Astrocyte (in vitro differentiated cells and primary cell): ENCODE measurements at regions not wholly inside any gene's neighbourhood (a gene's known extent, or its start where the extent isn't known, plus 50 kb on each side); places are given as distances from the start of the nearest gene placed in this dataset.

Experiments used
- DNase-seq: peaks from one replicate; pipeline ENCODE4 v3.0.0-alpha.2; 2010; ENCODE audit warnings: low read depth
- FAIRE-seq: peaks from 2 replicates; lab custom pipeline; 2011; peaks lifted over from hg19 to GRCh38; lab: Jason Lieb, UNC
- H2AFZ ChIP-seq: 2 replicates; pipeline ENCODE4 v1.6.0; 2012; ENCODE audit warnings: low read depth, low read length, inconsistent platforms
- H3K27ac ChIP-seq: 2 replicates; pipeline ENCODE4 v1.5.1; 2011; ENCODE audit warnings: low read depth, low read length, inconsistent platforms
- H3K27me3 ChIP-seq: 2 replicates; pipeline ENCODE4 v1.6.0; 2011; ENCODE audit warnings: low read length, inconsistent platforms; ENCODE audit not compliant: insufficient read depth
- H3K36me3 ChIP-seq: 2 replicates; pipeline ENCODE4 v1.5.1; 2011; ENCODE audit warnings: low read length, inconsistent platforms; ENCODE audit not compliant: insufficient read depth
- H3K4me1 ChIP-seq: 2 replicates; pipeline ENCODE4 v1.5.1; 2011; ENCODE audit warnings: low read length, inconsistent platforms; ENCODE audit not compliant: insufficient read depth
- H3K4me2 ChIP-seq: 2 replicates; pipeline ENCODE4 v1.6.0; 2012; ENCODE audit warnings: low read length, inconsistent platforms
- H3K4me3 ChIP-seq: 2 replicates; pipeline ENCODE4 v1.5.1; 2011; ENCODE audit warnings: low read depth, mild to moderate bottlenecking, low read length, inconsistent platforms; ENCODE audit not compliant: insufficient read depth
- H3K79me2 ChIP-seq: 2 replicates; pipeline ENCODE4 v1.6.0; 2012; ENCODE audit warnings: mild to moderate bottlenecking, low read length, inconsistent platforms; ENCODE audit not compliant: insufficient read depth
- H3K9ac ChIP-seq: 2 replicates; pipeline ENCODE4 v1.6.0; 2012; ENCODE audit warnings: mild to moderate bottlenecking, low read length, inconsistent platforms
- H3K9me3 ChIP-seq: 2 replicates; pipeline ENCODE4 v1.5.1; 2012; ENCODE audit warnings: low read depth, mild to moderate bottlenecking, low read length, inconsistent platforms; ENCODE audit not compliant: insufficient read depth
- H4K20me1 ChIP-seq: 2 replicates; pipeline ENCODE4 v1.6.0; 2012; ENCODE audit warnings: low read length, inconsistent platforms; ENCODE audit not compliant: insufficient read depth
- H3K27ac Mint-ChIP-seq: one replicate; pipeline ENCODE4 v1.8.0; 2021; ENCODE audit warnings: mild to moderate bottlenecking, mixed read lengths; ENCODE audit not compliant: unreplicated experiment
- H3K27me3 Mint-ChIP-seq: one replicate; pipeline ENCODE4 v1.8.0; 2021; ENCODE audit warnings: low read depth, mixed read lengths; ENCODE audit not compliant: unreplicated experiment
- H3K36me3 Mint-ChIP-seq: one replicate; pipeline ENCODE4 v1.8.0; 2021; ENCODE audit warnings: low read depth, mixed read lengths; ENCODE audit not compliant: unreplicated experiment
- H3K4me1 Mint-ChIP-seq: one replicate; pipeline ENCODE4 v1.8.0; 2021; ENCODE audit warnings: low read depth, mixed read lengths; ENCODE audit not compliant: unreplicated experiment
- H3K4me3 Mint-ChIP-seq: one replicate; pipeline ENCODE4 v1.8.0; 2021; ENCODE audit warnings: mild to moderate bottlenecking, moderate library complexity, mixed read lengths; ENCODE audit not compliant: unreplicated experiment
- H3K9me3 Mint-ChIP-seq: one replicate; pipeline ENCODE4 v1.8.0; 2021; ENCODE audit warnings: mild to moderate bottlenecking, mixed read lengths; ENCODE audit not compliant: unreplicated experiment
- EZH2 ChIP-seq: IDR thresholded peaks from 2 replicates; pipeline ENCODE4 v1.6.1; 2012; ENCODE audit warnings: mild to moderate bottlenecking, low read length, inconsistent platforms; ENCODE audit not compliant: insufficient read depth
- TF ChIP-seq, protein P1 (sequence below): IDR thresholded peaks from 2 replicates; pipeline ENCODE4 v1.5.1; 2011; ENCODE audit warnings: low read depth, mild to moderate bottlenecking, inconsistent platforms, low read length, moderate library complexity; ENCODE audit not compliant: insufficient read depth

DNA sequence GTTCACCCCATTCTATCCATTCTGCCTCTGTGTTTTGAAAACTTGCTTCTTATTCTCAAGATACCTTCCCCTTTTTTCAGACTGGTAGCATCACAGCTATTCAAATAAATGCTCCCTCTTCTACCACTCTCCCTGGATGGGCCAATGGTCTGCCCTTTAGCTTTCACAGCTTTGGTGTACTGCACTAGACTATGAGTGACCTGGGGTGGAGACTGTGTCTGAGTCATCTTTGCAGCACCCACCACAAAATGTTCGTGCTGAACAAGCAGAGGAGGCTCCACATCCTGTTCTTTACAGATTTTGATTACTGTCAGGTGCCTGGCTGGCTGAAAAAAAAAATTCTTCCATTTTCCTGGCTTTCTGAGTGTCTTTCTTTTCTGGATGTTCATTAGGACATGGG lies 1104.1 kb upstream of the TMEM132C start:
- Histone ChIP-seq H3K9me3 (no peaks in the 10 kb centered on the region), H3K79me2 (no peaks in the 10 kb centered on the region), H3K4me3 (no peak overlapping the region), H2AFZ (no peak overlapping the region), H3K36me3 (no peaks in the 10 kb centered on the region), H3K4me2 (peak overlapping the region; percentile 25), H3K9ac (peak overlapping the region; percentile 14), H4K20me1 (no peaks in the 10 kb centered on the region), H3K4me1 (peaks cover 10% of the 10 kb centered on the region), H3K27ac (no peak overlapping the region), H3K27me3 (no peaks in the 10 kb centered on the region)
- Mint-ChIP-seq H3K4me3 (no peak overlapping the region), H3K27ac (no peak overlapping the region), H3K36me3 (no peaks in the 10 kb centered on the region), H3K9me3 (peaks cover 2% of the 10 kb centered on the region), H3K27me3 (no peaks in the 10 kb centered on the region), H3K4me1 (no peaks in the 10 kb centered on the region)
- DNase-seq, result peak; percentile 80
- FAIRE-seq, result no peak
- TF ChIP-seq EZH2, result no peak

DNA sequence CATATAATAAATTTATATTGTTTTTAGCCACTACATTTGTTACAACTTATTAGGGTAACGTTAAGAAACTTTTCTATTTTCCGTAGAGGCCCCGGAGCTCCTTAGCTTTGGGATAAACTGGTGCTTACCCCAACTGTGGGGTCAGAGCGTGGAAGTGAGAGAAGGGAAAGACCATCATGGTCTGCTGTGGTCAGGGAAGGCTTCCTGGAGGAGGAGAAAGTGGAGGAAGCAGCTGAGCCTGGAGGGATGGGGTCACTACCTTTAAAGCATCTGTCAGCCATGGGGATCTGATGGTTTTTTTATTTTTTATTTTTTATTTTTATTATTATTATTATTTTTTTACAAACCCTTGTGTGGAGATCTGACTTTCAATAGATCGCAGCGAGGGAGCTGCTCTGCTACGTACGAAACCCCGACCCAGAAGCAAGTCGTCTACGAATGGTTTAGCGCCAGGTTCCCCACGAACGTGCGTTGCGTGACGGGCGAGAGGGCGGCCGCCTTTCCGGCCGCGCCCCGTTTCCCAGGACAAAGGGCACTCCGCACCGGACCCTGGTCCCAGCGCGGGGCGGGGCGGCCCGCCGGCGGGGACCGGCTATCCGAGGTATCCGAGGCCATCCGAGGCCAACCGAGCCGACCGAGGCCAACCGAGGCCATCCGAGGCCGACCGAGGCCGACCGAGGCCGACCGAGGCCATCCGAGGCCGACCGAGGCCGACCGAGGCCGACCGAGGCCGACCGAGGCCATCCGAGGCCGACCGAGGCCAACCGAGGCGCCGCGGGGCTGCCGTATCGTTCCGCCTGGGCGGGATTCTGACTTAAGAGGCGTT lies 1101.2 kb upstream of the TMEM132C start:
- Histone ChIP-seq H4K20me1 (no peaks in the 10 kb centered on the region), H3K36me3 (no peaks in the 10 kb centered on the region), H3K27me3 (no peaks in the 10 kb centered on the region), H3K4me1 (peaks cover 10% of the 10 kb centered on the region), H3K9ac (peak overlapping the region; percentile 79), H3K4me2 (peak overlapping the region; percentile 77), H3K27ac (peak overlapping the region; percentile 39), H3K79me2 (no peaks in the 10 kb centered on the region), H2AFZ (peak overlapping the region; percentile 65), H3K9me3 (no peaks in the 10 kb centered on the region), H3K4me3 (peak overlapping the region; percentile 48)
- TF ChIP-seq, protein P1, sequence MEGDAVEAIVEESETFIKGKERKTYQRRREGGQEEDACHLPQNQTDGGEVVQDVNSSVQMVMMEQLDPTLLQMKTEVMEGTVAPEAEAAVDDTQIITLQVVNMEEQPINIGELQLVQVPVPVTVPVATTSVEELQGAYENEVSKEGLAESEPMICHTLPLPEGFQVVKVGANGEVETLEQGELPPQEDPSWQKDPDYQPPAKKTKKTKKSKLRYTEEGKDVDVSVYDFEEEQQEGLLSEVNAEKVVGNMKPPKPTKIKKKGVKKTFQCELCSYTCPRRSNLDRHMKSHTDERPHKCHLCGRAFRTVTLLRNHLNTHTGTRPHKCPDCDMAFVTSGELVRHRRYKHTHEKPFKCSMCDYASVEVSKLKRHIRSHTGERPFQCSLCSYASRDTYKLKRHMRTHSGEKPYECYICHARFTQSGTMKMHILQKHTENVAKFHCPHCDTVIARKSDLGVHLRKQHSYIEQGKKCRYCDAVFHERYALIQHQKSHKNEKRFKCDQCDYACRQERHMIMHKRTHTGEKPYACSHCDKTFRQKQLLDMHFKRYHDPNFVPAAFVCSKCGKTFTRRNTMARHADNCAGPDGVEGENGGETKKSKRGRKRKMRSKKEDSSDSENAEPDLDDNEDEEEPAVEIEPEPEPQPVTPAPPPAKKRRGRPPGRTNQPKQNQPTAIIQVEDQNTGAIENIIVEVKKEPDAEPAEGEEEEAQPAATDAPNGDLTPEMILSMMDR, result no peak
- no peak for TF ChIP-seq EZH2
- H3K4me1 Mint-ChIP-seq, result no peaks in the 10 kb centered on the region
- H3K27ac Mint-ChIP-seq, result no peak overlapping the region
- H3K27me3 Mint-ChIP-seq, result no peaks in the 10 kb centered on the region
- H3K4me3 Mint-ChIP-seq, result no peak overlapping the region
- FAIRE-seq (no peak), DNase-seq (peak; percentile 76)
- H3K9me3 Mint-ChIP-seq, result peaks cover 11% of the 10 kb centered on the region
- no peaks in the 10 kb centered on the region for H3K36me3 Mint-ChIP-seq

DNA sequence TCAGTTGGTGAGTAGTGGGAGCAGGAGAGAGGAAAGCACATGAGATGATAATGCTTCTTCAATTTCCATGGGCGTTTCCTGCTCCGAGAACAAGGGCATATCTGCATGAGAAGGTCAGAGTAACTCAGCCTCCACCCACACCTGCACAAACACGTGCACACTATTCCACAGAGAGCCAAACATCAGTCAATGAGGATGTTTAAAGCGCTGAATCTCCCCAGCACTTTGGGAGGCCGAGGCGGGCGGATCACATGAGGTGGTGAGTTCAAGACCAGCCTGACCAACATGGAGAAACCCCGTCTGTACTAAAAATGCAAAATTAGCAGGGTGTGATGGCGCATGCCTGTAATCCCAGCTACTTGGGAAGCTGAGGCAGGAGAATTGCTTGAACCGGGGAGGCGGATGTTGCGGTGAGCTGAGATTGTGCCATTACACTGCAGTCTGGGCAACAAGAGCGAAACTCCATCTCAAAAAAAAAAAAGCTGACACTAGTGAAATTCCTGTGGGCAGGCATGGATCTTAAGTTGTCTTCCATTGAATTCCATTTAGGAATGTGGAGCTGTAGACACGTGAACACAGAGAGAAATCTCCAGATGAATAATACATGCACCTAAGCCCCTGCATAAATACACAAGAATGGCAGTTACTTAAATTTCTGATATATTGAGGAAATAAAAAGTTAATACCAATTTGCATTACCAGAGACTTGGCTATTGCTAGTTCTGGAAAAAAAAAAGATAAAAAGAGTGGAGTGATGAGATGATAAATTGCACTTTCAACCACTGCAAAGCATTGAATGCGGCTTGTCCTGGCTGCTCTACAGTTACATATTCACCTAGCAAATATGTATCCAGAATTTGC lies 1097.4 kb upstream of the TMEM132C start:
- Histone ChIP-seq H3K4me3 (no peak overlapping the region), H3K4me1 (no peaks in the 10 kb centered on the region), H3K79me2 (no peaks in the 10 kb centered on the region), H3K9me3 (no peaks in the 10 kb centered on the region), H3K9ac (no peak overlapping the region), H3K27me3 (no peaks in the 10 kb centered on the region), H4K20me1 (no peaks in the 10 kb centered on the region), H3K27ac (no peak overlapping the region), H3K36me3 (no peaks in the 10 kb centered on the region), H2AFZ (no peak overlapping the region), H3K4me2 (no peak overlapping the region)
- Mint-ChIP-seq H3K4me3 (no peak overlapping the region), H3K27me3 (no peaks in the 10 kb centered on the region), H3K9me3 (peaks cover 21% of the 10 kb centered on the region), H3K27ac (no peak overlapping the region), H3K36me3 (no peaks in the 10 kb centered on the region), H3K4me1 (no peaks in the 10 kb centered on the region)
- peak; percentile 79 for FAIRE-seq
- DNase-seq, result peak; percentile 78
- TF ChIP-seq, protein P1, result no peak
- TF ChIP-seq EZH2, result no peak
